Lung (tissue), 11 donors: ENCODE measurements at regions not wholly inside any gene's neighbourhood (a gene's known extent, or its start where the extent isn't known, plus 50 kb on each side); places are given as distances from the start of the nearest gene placed in this dataset.

Experiments
- ATAC-seq: fragments of 200-7000 bp; cut with Tn5 transposase; one replicate; pipeline ENCODE4 v1.9.1; 2020; ENCODE audit warnings: moderate number of reproducible peaks; ENCODE audit not compliant: insufficient read depth, low FRiP score
- DNase-seq, 3 donors: peaks; one replicate each; pipeline ENCODE4 v3.0.0-alpha.2; 2013 to 2017
- H3K27ac ChIP-seq, 2 donors: one replicate each; pipeline ENCODE4 v1.5.1; 2013; ENCODE audit warnings: mild to moderate bottlenecking in 2 of 2, moderate library complexity in 2 of 2, control low read depth in 1 of 2, inconsistent platforms in 1 of 2, low read depth in 1 of 2, low read length in 1 of 2
- H3K27me3 ChIP-seq, 3 donors: one replicate each; pipeline ENCODE4 v1.5.1; 2013; ENCODE audit warnings: low read length in 2 of 3; ENCODE audit not compliant: control insufficient read depth in 3 of 3, insufficient read depth in 3 of 3
- H3K36me3 ChIP-seq, 4 donors: one replicate each; pipeline ENCODE4 v1.5.1; 2013; ENCODE audit warnings: low read length in 4 of 4, mild to moderate bottlenecking in 1 of 4, moderate library complexity in 1 of 4; ENCODE audit not compliant: control insufficient read depth in 4 of 4, insufficient read depth in 4 of 4
- H3K4me1 ChIP-seq, 5 donors: one replicate each; pipeline ENCODE4 v1.5.1; 2013; ENCODE audit warnings: low read length in 5 of 5, mild to moderate bottlenecking in 2 of 5, moderate library complexity in 1 of 5; ENCODE audit not compliant: control insufficient read depth in 5 of 5, insufficient read depth in 5 of 5
- H3K4me3 ChIP-seq: one replicate; pipeline ENCODE4 v1.5.1; 2013; ENCODE audit warnings: mild to moderate bottlenecking, control low read depth, moderate library complexity
- H3K9ac ChIP-seq, 2 donors: one replicate each; pipeline ENCODE4 v1.5.1; 2013; ENCODE audit warnings: low read length in 2 of 2, control low read depth in 1 of 2; ENCODE audit not compliant: insufficient read depth in 1 of 2
- H3K9me3 ChIP-seq, 4 donors: one replicate each; pipeline ENCODE4 v1.5.1; 2013; ENCODE audit warnings: low read length in 3 of 4, mild to moderate bottlenecking in 1 of 4, moderate library complexity in 1 of 4; ENCODE audit not compliant: control insufficient read depth in 4 of 4, insufficient read depth in 3 of 4
- CTCF ChIP-seq: IDR thresholded peaks from 2 replicates; pipeline ENCODE4 v1.5.1; 2012; ENCODE audit warnings: mild to moderate bottlenecking; ENCODE audit errors: control extremely low read depth, extremely low read depth
- WGBS, 2 donors: extraction: QIAGEN DNeasy Blood & Tissue Kit; methylation state at CpG; one replicate each; pipeline ENCODE4 v1.1.7; 2013; 5-methylcytosine and 5-hydroxymethylcytosine counted together
- donor health status: control.
- donor health status: control.
- donor health status: Bipolar disorder and iron deficiency.
- donor health status: healthy.
- donor health status: DM: yes; HTN: yes; CAD: no.

- 77 to 81% methylated on average over 6 of the region's 6 CpGs for whole genome bisulfite sequencing, 2 donors
- Histone ChIP-seq H3K4me1 (no peaks in the 10 kb centered on the region), H3K9ac (no peak overlapping the region), H3K36me3 (no peaks in the 10 kb centered on the region), H3K4me3 (no peak overlapping the region), H3K9me3 (peaks cover 0 to 6% (median 0%) of the 10 kb centered on the region in 4 donors), H3K27ac (no peak overlapping the region), H3K27me3 (no peaks in the 10 kb centered on the region)
- TF ChIP-seq CTCF: no peak
- ATAC-seq (no peak), DNase-seq (peak in 1 of 3 donors; percentile 8)
These were observed 190.0 kb downstream of the C6orf118 start for GRCh38 chr6:165119231-165120020.

- ATAC-seq: no peak
These were observed 190.7 kb downstream of the C6orf118 start for GRCh38 chr6:165118736-165119135.

GRCh38 chr6:165117806-165118205 lies 191.6 kb downstream of the C6orf118 start:
- H3K36me3 ChIP-seq: no peaks in the 10 kb centered on the region
- H3K4me1 ChIP-seq: no peaks in the 10 kb centered on the region
- H3K27ac ChIP-seq: no peak overlapping the region
- ATAC-seq (no peak), DNase-seq (no peak)
- H3K4me3 ChIP-seq: no peak overlapping the region
- WGBS, 2 donors: 89 to 92% methylated on average over 3 of the region's 3 CpGs
- no peaks in the 10 kb centered on the region for H3K27me3 ChIP-seq
- H3K9ac ChIP-seq: no peak overlapping the region
- TF ChIP-seq CTCF: no peak
- H3K9me3 ChIP-seq: peaks cover 0 to 6% (median 2%) of the 10 kb centered on the region in 4 donors

More at GRCh38 chr6:165118736-165119135, 190.7 kb downstream of the C6orf118 start:
- H3K27me3 ChIP-seq: no peaks in the 10 kb centered on the region
- no peak for TF ChIP-seq CTCF
- no peak for DNase-seq
- 75 to 82% methylated on average over 5 of the region's 5 CpGs for WGBS, 2 donors
- no peaks in the 10 kb centered on the region for H3K4me1 ChIP-seq
- no peak overlapping the region for H3K9ac ChIP-seq
- peaks cover 0 to 6% (median 2%) of the 10 kb centered on the region in 4 donors for H3K9me3 ChIP-seq
- no peaks in the 10 kb centered on the region for H3K36me3 ChIP-seq
- H3K27ac ChIP-seq: no peak overlapping the region
- no peak overlapping the region for H3K4me3 ChIP-seq

- TF ChIP-seq CTCF: no peak
- Histone ChIP-seq H3K4me1 (no peaks in the 10 kb centered on the region), H3K36me3 (no peaks in the 10 kb centered on the region), H3K27ac (no peak overlapping the region), H3K27me3 (no peaks in the 10 kb centered on the region), H3K9ac (no peak overlapping the region), H3K9me3 (peaks cover 0 to 6% (median 2%) of the 10 kb centered on the region in 4 donors), H3K4me3 (no peak overlapping the region)
- DNase-seq (no peak), ATAC-seq (no peak)
- WGBS, 2 donors: 77 to 82% methylated on average over 2 of the region's 2 CpGs
These were observed 192.3 kb downstream of the C6orf118 start for GRCh38 chr6:165117121-165117520.
